Peyer's patch (tissue), 4 donors: ENCODE measurements at regions not wholly inside any gene's neighbourhood (a gene's known extent, or its start where the extent isn't known, plus 50 kb on each side); places are given as distances from the start of the nearest gene placed in this dataset.

Experiments
- CTCF ChIP-seq, 6 experiments: fragments of 450-650 bp in 4 of 6; fragments of 200-600 bp in 2 of 6; sonication (generic) in 1 of 6; IDR thresholded peaks; one replicate each; pipeline ENCODE4 v1.5.1; 2017 to 2019; ENCODE audit warnings: antibody characterized with exemption in 6 of 6, mild to moderate bottlenecking in 3 of 6, moderate library complexity in 1 of 6
- POLR2A ChIP-seq, 2 donors: fragments of 450-650 bp; IDR thresholded peaks; one replicate each; pipeline ENCODE4 v1.5.1; 2017; ENCODE audit warnings: antibody characterized with exemption in 2 of 2, mild to moderate bottlenecking in 2 of 2, moderate library complexity in 2 of 2

GRCh38 chr1:190908246-190908645 lies 430.6 kb upstream of the BRINP3 start:
- TF ChIP-seq CTCF (IDR thresholded peaks at IDR 0.05) (no peak), POLR2A (IDR thresholded peaks at IDR 0.05) (no peak)
